Ishikawa (cell line): ENCODE measurements at regions not wholly inside any gene's neighbourhood (a gene's known extent, or its start where the extent isn't known, plus 50 kb on each side); places are given as distances from the start of the nearest gene placed in this dataset.

Experiments
- CEBPB ChIP-seq: IDR thresholded peaks from 2 replicates; pipeline ENCODE4 v1.6.1; 2012
- CREB1 ChIP-seq: IDR thresholded peaks from 2 replicates; pipeline ENCODE4 v1.6.1; 2012; ENCODE audit warnings: low read depth
- EGR1 ChIP-seq: IDR thresholded peaks from 2 replicates; pipeline ENCODE4 v1.6.1; 2012
- EP300 ChIP-seq: IDR thresholded peaks from 2 replicates; pipeline ENCODE4 v1.6.1; 2012; ENCODE audit warnings: borderline replicate concordance
- FOXM1 ChIP-seq: IDR thresholded peaks from 2 replicates; pipeline ENCODE4 v1.6.1; 2012; ENCODE audit warnings: low read depth, borderline replicate concordance
- MAX ChIP-seq: IDR thresholded peaks from 2 replicates; pipeline ENCODE4 v1.6.1; 2012
- NFIC ChIP-seq: IDR thresholded peaks from 2 replicates; pipeline ENCODE4 v1.6.1; 2012
- RAD21 ChIP-seq: IDR thresholded peaks from 2 replicates; pipeline ENCODE4 v1.6.1; 2012; ENCODE audit warnings: low read depth
- TAF1 ChIP-seq: IDR thresholded peaks from 2 replicates; pipeline ENCODE4 v1.6.1; 2012; ENCODE audit warnings: low read depth, mild to moderate bottlenecking
- TCF12 ChIP-seq: IDR thresholded peaks from 2 replicates; pipeline ENCODE4 v1.6.1; 2012; ENCODE audit warnings: low read depth
- TEAD4 ChIP-seq: IDR thresholded peaks from 2 replicates; pipeline ENCODE4 v1.6.1; 2012
- YY1 ChIP-seq: IDR thresholded peaks from 2 replicates; pipeline ENCODE4 v1.6.1; 2012; ENCODE audit warnings: low read depth
- ZBTB7A ChIP-seq: IDR thresholded peaks from 2 replicates; pipeline ENCODE4 v1.6.1; 2012; ENCODE audit warnings: low read depth
- TF ChIP-seq, protein P1 (sequence below): IDR thresholded peaks from 2 replicates; pipeline ENCODE4 v1.6.1; 2012
- TF ChIP-seq, protein P2 (sequence below): IDR thresholded peaks from 2 replicates; pipeline ENCODE4 v1.6.1; 2012; ENCODE audit warnings: low read depth, mild to moderate bottlenecking

- TF ChIP-seq EGR1 (no peak), TCF12 (no peak), NFIC (no peak), MAX (no peak), FOXM1 (no peak), TEAD4 (no peak), YY1 (no peak), CREB1 (no peak), RAD21 (no peak), CEBPB (no peak), ZBTB7A (no peak), TAF1 (no peak)
- TF ChIP-seq, protein P1, sequence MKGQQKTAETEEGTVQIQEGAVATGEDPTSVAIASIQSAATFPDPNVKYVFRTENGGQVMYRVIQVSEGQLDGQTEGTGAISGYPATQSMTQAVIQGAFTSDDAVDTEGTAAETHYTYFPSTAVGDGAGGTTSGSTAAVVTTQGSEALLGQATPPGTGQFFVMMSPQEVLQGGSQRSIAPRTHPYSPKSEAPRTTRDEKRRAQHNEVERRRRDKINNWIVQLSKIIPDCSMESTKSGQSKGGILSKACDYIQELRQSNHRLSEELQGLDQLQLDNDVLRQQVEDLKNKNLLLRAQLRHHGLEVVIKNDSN = no peak
- TF ChIP-seq, protein P2, sequence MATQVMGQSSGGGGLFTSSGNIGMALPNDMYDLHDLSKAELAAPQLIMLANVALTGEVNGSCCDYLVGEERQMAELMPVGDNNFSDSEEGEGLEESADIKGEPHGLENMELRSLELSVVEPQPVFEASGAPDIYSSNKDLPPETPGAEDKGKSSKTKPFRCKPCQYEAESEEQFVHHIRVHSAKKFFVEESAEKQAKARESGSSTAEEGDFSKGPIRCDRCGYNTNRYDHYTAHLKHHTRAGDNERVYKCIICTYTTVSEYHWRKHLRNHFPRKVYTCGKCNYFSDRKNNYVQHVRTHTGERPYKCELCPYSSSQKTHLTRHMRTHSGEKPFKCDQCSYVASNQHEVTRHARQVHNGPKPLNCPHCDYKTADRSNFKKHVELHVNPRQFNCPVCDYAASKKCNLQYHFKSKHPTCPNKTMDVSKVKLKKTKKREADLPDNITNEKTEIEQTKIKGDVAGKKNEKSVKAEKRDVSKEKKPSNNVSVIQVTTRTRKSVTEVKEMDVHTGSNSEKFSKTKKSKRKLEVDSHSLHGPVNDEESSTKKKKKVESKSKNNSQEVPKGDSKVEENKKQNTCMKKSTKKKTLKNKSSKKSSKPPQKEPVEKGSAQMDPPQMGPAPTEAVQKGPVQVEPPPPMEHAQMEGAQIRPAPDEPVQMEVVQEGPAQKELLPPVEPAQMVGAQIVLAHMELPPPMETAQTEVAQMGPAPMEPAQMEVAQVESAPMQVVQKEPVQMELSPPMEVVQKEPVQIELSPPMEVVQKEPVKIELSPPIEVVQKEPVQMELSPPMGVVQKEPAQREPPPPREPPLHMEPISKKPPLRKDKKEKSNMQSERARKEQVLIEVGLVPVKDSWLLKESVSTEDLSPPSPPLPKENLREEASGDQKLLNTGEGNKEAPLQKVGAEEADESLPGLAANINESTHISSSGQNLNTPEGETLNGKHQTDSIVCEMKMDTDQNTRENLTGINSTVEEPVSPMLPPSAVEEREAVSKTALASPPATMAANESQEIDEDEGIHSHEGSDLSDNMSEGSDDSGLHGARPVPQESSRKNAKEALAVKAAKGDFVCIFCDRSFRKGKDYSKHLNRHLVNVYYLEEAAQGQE = no peak
Observed at GRCh38 chr20:39700528-39700927, 738.4 kb downstream of the DHX35 start.

- TF ChIP-seq EGR1 (no peak), TCF12 (no peak), FOXM1 (no peak), RAD21 (no peak), TEAD4 (no peak), EP300 (no peak), NFIC (no peak), TAF1 (no peak), MAX (no peak)
- TF ChIP-seq, protein P2 = no peak
Observed at GRCh38 chr20:39699166-39699725, 737.1 kb downstream of the DHX35 start.

GRCh38 chr20:39698752-39699151, 736.6 kb downstream of the DHX35 start:
- TF ChIP-seq FOXM1 (no peak), TAF1 (no peak), TEAD4 (no peak), MAX (no peak)

DNA sequence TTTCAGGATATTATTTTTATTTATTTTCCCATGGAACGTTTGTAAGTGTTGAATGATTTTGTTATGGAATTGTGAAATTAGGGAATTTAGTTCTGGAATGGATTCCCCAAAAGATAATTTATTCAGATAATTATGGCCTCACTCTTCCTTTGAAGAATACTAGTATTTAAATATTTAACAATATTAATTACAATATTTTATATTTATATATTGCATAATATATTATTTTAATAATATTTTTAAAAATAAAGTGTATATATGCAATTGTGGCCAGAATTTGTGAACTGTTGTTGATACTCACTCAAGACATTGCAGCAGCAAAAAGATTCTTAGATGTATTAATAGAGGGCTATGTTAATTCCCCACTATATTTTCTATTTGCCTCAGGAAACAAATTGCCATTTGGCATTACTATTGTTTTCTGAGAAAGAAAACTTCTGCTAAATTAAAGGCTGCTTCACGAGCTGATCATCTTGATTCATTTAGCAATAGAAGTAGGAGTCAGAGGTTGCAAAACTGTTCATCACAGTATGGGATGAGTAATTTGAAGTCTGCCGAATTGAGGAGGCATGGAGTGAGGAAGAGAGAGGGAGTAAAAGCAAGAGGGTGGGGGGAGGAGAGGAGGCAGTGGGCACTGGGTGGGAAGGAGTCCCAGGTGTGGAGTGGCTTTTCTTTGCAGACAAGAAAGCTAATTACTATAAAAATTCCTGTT, 729.2 kb downstream of the DHX35 start:
- TF ChIP-seq EP300 = no peak
- no peak for TF ChIP-seq TEAD4
- no peak for TF ChIP-seq CREB1
- TF ChIP-seq, protein P1 = no peak
- no peak for TF ChIP-seq TCF12
- TF ChIP-seq EGR1 = no peak
- no peak for TF ChIP-seq MAX
- no peak for TF ChIP-seq CEBPB
- no peak for TF ChIP-seq FOXM1
- TF ChIP-seq, protein P2 = no peak
- TF ChIP-seq ZBTB7A = no peak
- no peak for TF ChIP-seq YY1
- TF ChIP-seq NFIC = no peak
- no peak for TF ChIP-seq TAF1
- TF ChIP-seq RAD21 = no peak
